ENCODE measurements at regions not wholly inside any gene's neighbourhood (a gene's known extent, or its start where the extent isn't known, plus 50 kb on each side); places are given as distances from the start of the nearest gene placed in this dataset.
"Not testable (repeated sequence)": the region's sequence is repeated elsewhere in the genome, so short reads cannot be mapped to it uniquely, and the experiment has no call there.

- no peak overlapping the region for H3K27ac Mint-ChIP-seq
- H3K9me3 Mint-ChIP-seq (ENCODE audit: insufficient read depth), result peaks cover 4% of the 10 kb centered on the region
- ChIA-PET CTCF (no interaction called here), POLR2A (no interaction called here)
- ATAC-seq, result no peak
- DNase-seq, result no peak
- no peak overlapping the region for H3K4me3 Mint-ChIP-seq
- H3K36me3 Mint-ChIP-seq (ENCODE audit: low read depth), result no peaks in the 10 kb centered on the region
- H3K27me3 Mint-ChIP-seq (ENCODE audit: low read depth), result no peaks in the 10 kb centered on the region
- H3K4me1 Mint-ChIP-seq (ENCODE audit: low read depth), result no peaks in the 10 kb centered on the region
These were observed 464.5 kb upstream of the NRSN1 start for GRCh38 chr6:23661549-23661948.

DNA sequence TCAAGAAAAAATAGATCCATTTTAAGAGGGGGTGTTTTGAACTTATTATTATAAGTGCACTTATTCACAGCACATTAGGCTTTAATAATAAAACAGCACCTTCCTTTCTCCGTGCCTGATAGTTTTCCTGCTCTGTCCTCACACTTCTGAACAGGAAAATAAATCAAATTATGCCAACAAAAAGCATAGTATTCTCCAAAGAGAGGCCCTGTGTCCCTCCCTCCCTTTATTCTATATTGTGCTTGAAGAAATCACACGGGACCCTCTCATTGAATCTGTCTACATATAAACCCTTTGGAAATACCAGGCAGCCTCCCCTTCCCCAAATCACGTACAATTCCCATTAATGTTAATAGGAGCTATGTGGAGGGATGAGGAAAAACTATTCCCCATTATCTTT is 462.9 kb upstream of the NRSN1 start:
- H3K9me3 Mint-ChIP-seq (ENCODE audit: insufficient read depth), result peaks cover 11% of the 10 kb centered on the region
- no peaks in the 10 kb centered on the region for H3K36me3 Mint-ChIP-seq (ENCODE audit: low read depth)
- H3K27me3 Mint-ChIP-seq (ENCODE audit: low read depth), result no peaks in the 10 kb centered on the region
- no peaks in the 10 kb centered on the region for H3K4me1 Mint-ChIP-seq (ENCODE audit: low read depth)
- H3K27ac Mint-ChIP-seq, result no peak overlapping the region
- CTCF ChIA-PET, result no interaction called here
- ATAC-seq, result no peak
- POLR2A ChIA-PET, result no interaction called here
- no peak overlapping the region for H3K4me3 Mint-ChIP-seq
- no peak for DNase-seq

DNA sequence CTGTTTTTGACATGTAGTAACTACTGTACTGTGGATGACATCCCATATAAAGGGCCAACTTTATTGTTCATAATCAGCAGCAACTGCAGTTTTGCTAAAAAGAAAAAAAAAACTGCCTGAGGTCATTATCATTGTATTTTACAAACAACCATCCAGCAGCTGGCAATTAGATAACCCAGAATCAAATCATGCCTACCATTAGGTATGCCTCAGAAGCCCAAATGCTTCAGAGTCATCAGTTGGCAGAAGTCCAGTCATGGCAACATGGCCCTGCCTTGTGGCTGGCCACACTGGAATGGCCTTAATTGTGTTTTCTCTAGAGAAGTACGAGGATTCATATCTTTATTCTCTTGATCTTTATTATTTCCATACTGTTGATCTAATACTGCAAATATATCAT is 462.4 kb upstream of the NRSN1 start:
- Mint-ChIP-seq H3K9me3 (ENCODE audit: insufficient read depth) (peaks cover 11% of the 10 kb centered on the region), H3K4me3 (no peak overlapping the region), H3K4me1 (ENCODE audit: low read depth) (no peaks in the 10 kb centered on the region), H3K36me3 (ENCODE audit: low read depth) (no peaks in the 10 kb centered on the region), H3K27me3 (ENCODE audit: low read depth) (no peaks in the 10 kb centered on the region), H3K27ac (no peak overlapping the region)
- DNase-seq, result no peak
- ChIA-PET CTCF (no interaction called here), POLR2A (no interaction called here)
- ATAC-seq, result no peak

GRCh38 chr6:23665911-23666310 is 460.1 kb upstream of the NRSN1 start:
- H3K4me1 Mint-ChIP-seq (ENCODE audit: low read depth); DNase-seq; H3K4me3 Mint-ChIP-seq; ATAC-seq; CTCF ChIA-PET; H3K27ac Mint-ChIP-seq; POLR2A ChIA-PET; H3K36me3 Mint-ChIP-seq (ENCODE audit: low read depth); H3K27me3 Mint-ChIP-seq (ENCODE audit: low read depth): not testable (repeated sequence)
- H3K9me3 Mint-ChIP-seq (ENCODE audit: insufficient read depth), result peaks cover 11% of the 10 kb centered on the region

DNA sequence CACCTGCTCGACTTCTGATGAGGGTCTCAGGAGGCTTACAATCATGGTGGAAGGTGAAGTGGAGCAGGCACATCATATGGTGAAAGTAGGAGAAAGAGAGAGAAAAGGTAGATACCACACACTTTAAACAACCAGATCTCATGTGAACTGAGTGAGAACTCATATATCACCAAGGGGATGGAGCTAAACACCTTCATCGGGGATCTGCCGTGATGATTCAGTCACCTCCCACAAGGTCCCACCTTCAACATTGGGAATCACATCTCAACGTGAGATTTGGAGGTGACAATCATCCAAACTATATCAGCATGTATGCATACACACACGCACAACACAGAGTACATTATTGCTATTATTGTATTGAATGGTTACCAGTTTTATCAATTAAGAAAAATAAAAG is 453.3 kb upstream of the NRSN1 start:
- no peak for ATAC-seq
- Mint-ChIP-seq H3K9me3 (ENCODE audit: insufficient read depth) (peaks cover 16% of the 10 kb centered on the region), H3K27ac (no peak overlapping the region), H3K4me3 (no peak overlapping the region), H3K36me3 (ENCODE audit: low read depth) (no peaks in the 10 kb centered on the region), H3K27me3 (ENCODE audit: low read depth) (no peaks in the 10 kb centered on the region), H3K4me1 (ENCODE audit: low read depth) (no peaks in the 10 kb centered on the region)
- ChIA-PET CTCF (no interaction called here), POLR2A (no interaction called here)
- no peak for DNase-seq

- ChIA-PET POLR2A (no interaction called here), CTCF (no interaction called here)
- Mint-ChIP-seq H3K36me3 (ENCODE audit: low read depth) (no peaks in the 10 kb centered on the region), H3K27ac (no peak overlapping the region), H3K4me1 (ENCODE audit: low read depth) (no peaks in the 10 kb centered on the region), H3K9me3 (ENCODE audit: insufficient read depth) (peaks cover 10% of the 10 kb centered on the region), H3K27me3 (ENCODE audit: low read depth) (no peaks in the 10 kb centered on the region), H3K4me3 (no peak overlapping the region)
- DNase-seq (no peak), ATAC-seq (no peak)
These were observed 447.4 kb upstream of the NRSN1 start for GRCh38 chr6:23678626-23679025.

DNA sequence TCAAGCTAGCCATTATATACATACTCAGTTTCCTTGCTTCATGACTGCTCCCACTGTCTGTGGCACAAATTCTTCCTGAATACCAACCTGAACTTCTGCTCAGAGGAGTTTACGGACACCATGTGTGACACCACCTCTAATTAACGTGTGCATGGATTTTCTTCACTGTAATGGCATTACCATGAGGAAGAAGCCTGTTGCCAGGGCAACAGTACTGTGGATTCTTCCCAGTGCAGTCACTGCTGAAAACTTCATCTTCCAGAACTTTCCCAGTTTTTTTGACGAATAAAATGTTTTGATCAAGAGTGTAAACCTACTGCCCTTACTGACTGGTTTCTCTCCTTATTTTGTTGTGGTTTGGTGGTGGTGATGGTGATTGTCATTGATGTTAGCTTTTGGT is 444.3 kb upstream of the NRSN1 start:
- POLR2A ChIA-PET, result no interaction called here
- Mint-ChIP-seq H3K4me1 (ENCODE audit: low read depth) (no peaks in the 10 kb centered on the region), H3K36me3 (ENCODE audit: low read depth) (no peaks in the 10 kb centered on the region), H3K9me3 (ENCODE audit: insufficient read depth) (no peaks in the 10 kb centered on the region), H3K27ac (no peak overlapping the region), H3K27me3 (ENCODE audit: low read depth) (no peaks in the 10 kb centered on the region), H3K4me3 (no peak overlapping the region)
- ATAC-seq (no peak), DNase-seq (no peak)
- CTCF ChIA-PET, result no interaction called here

- H3K4me1 Mint-ChIP-seq (ENCODE audit: low read depth), result no peaks in the 10 kb centered on the region
- no peaks in the 10 kb centered on the region for H3K27me3 Mint-ChIP-seq (ENCODE audit: low read depth)
- no peak overlapping the region for H3K27ac Mint-ChIP-seq
- no peak overlapping the region for H3K4me3 Mint-ChIP-seq
- CTCF ChIA-PET, result no interaction called here
- POLR2A ChIA-PET, result no interaction called here
- no peaks in the 10 kb centered on the region for H3K9me3 Mint-ChIP-seq (ENCODE audit: insufficient read depth)
- DNase-seq (no peak), ATAC-seq (no peak)
- H3K36me3 Mint-ChIP-seq (ENCODE audit: low read depth), result no peaks in the 10 kb centered on the region
These were observed 437.4 kb upstream of the NRSN1 start for GRCh38 chr6:23688650-23689049.

- no peak overlapping the region for H3K27ac Mint-ChIP-seq
- H3K36me3 Mint-ChIP-seq (ENCODE audit: low read depth), result no peaks in the 10 kb centered on the region
- H3K9me3 Mint-ChIP-seq (ENCODE audit: insufficient read depth), result no peaks in the 10 kb centered on the region
- ChIA-PET CTCF (no interaction called here), POLR2A (no interaction called here)
- H3K27me3 Mint-ChIP-seq (ENCODE audit: low read depth), result no peaks in the 10 kb centered on the region
- no peaks in the 10 kb centered on the region for H3K4me1 Mint-ChIP-seq (ENCODE audit: low read depth)
- H3K4me3 Mint-ChIP-seq, result no peak overlapping the region
- no peak for DNase-seq
- no peak for ATAC-seq
These were observed 435.5 kb upstream of the NRSN1 start for GRCh38 chr6:23690453-23691049.

DNA sequence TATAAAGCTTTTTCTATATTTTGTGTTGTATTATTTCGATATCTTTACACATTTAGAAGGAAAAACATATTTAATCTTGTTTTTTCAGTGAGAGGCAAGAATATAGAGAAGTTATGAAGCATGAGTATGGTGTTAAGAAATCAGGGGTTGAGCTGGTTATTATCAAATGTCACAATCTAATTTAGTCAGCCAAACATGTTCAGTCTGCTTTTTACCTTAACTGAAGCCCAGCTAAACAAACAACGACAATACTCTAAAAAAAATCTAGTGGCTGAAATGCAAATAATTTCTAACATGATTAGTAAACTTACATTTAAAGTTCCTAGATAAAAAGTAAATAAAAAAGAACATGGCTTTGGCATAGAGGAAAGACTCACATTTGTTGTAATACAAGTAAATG is 433.8 kb upstream of the NRSN1 start:
- no peaks in the 10 kb centered on the region for H3K4me1 Mint-ChIP-seq (ENCODE audit: low read depth)
- CTCF ChIA-PET, result no interaction called here
- DNase-seq, result no peak

GRCh38 chr6:23696992-23697391 is 429.0 kb upstream of the NRSN1 start:
- no peak for DNase-seq
- Mint-ChIP-seq H3K9me3 (ENCODE audit: insufficient read depth) (peaks cover 5% of the 10 kb centered on the region), H3K4me3 (no peak overlapping the region), H3K27me3 (ENCODE audit: low read depth) (no peaks in the 10 kb centered on the region), H3K27ac (no peak overlapping the region), H3K36me3 (ENCODE audit: low read depth) (no peaks in the 10 kb centered on the region), H3K4me1 (ENCODE audit: low read depth) (no peaks in the 10 kb centered on the region)
- POLR2A ChIA-PET, result no interaction called here
- ATAC-seq, result no peak
- CTCF ChIA-PET, result no interaction called here

More for the DNA sequence above, 433.8 kb upstream of the NRSN1 start:
- Mint-ChIP-seq H3K27ac (no peak overlapping the region), H3K4me3 (no peak overlapping the region), H3K36me3 (ENCODE audit: low read depth) (no peaks in the 10 kb centered on the region), H3K27me3 (ENCODE audit: low read depth) (no peaks in the 10 kb centered on the region), H3K9me3 (ENCODE audit: insufficient read depth) (no peaks in the 10 kb centered on the region)
- POLR2A ChIA-PET, result no interaction called here
- no peak for ATAC-seq

GRCh38 chr6:23704479-23705052 is 421.4 kb upstream of the NRSN1 start:
- no peak for DNase-seq
- Mint-ChIP-seq H3K9me3 (ENCODE audit: insufficient read depth) (no peaks in the 10 kb centered on the region), H3K4me1 (ENCODE audit: low read depth) (no peaks in the 10 kb centered on the region), H3K27me3 (ENCODE audit: low read depth) (no peaks in the 10 kb centered on the region), H3K36me3 (ENCODE audit: low read depth) (no peaks in the 10 kb centered on the region), H3K27ac (no peak overlapping the region), H3K4me3 (no peak overlapping the region)
- ChIA-PET CTCF (no interaction called here), POLR2A (no interaction called here)
- ATAC-seq, result no peak

DNA sequence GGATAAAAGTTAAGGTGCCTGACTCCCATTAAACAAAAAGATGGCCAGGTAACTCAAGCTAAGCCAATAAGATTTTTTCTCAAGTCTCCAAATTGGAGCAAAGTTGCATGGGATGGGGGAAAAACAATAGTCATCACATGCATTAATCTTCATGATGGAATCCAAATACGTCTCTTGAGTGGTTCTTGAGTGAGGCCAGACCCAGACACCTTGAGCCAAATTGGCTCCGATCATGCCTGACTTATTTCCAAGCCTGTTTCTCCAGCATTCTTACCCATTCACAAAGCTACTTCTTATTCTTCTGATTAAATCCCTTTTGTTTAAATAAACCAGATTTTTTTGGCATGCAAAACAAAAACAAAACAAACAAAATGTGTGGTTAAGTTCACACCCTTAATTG is 420.3 kb upstream of the NRSN1 start:
- no peaks in the 10 kb centered on the region for H3K36me3 Mint-ChIP-seq (ENCODE audit: low read depth)
- H3K4me3 Mint-ChIP-seq, result no peak overlapping the region
- H3K27me3 Mint-ChIP-seq (ENCODE audit: low read depth), result no peaks in the 10 kb centered on the region
- ATAC-seq, result no peak
- H3K27ac Mint-ChIP-seq, result no peak overlapping the region
- no peaks in the 10 kb centered on the region for H3K9me3 Mint-ChIP-seq (ENCODE audit: insufficient read depth)
- DNase-seq, result no peak
- POLR2A ChIA-PET, result no interaction called here
- H3K4me1 Mint-ChIP-seq (ENCODE audit: low read depth), result no peaks in the 10 kb centered on the region
- CTCF ChIA-PET, result no interaction called here

All from activated CD8-positive, alpha-beta T cell treated with anti-CD3 and anti-CD28 coated beads, Interleukin-2, amount 10 ng/mL, durations not matched to agents 7 days and 5 days (primary cell).